ENCODE measurements at regions not wholly inside any gene's neighbourhood (a gene's known extent, or its start where the extent isn't known, plus 50 kb on each side); places are given as distances from the start of the nearest gene placed in this dataset.

- DNase-seq, result no peak
Observed at GRCh38 chr15:57824186-57824585, 117.7 kb downstream of the POLR2M start.

- no peak for DNase-seq
Observed at GRCh38 chr15:57827021-57827420, 120.5 kb downstream of the POLR2M start.

GRCh38 chr15:57827971-57828370 lies 121.5 kb downstream of the POLR2M start:
- DNase-seq, result no peak

- DNase-seq, result no peak
Observed at GRCh38 chr15:57832183-57832582, 125.7 kb downstream of the POLR2M start.

GRCh38 chr15:57835119-57835518 lies 128.6 kb downstream of the POLR2M start:
- no peak for DNase-seq

GRCh38 chr15:57849317-57849716 lies 142.8 kb downstream of the POLR2M start:
- DNase-seq, result no peak

GRCh38 chr15:57854531-57854930 lies 148.0 kb downstream of the POLR2M start:
- no peak for DNase-seq

GRCh38 chr15:57857871-57858270 lies 151.4 kb downstream of the POLR2M start:
- no peak for DNase-seq

- DNase-seq, result no peak
Observed at GRCh38 chr15:57859130-57859685, 152.7 kb downstream of the POLR2M start.

- no peak for DNase-seq
Observed at GRCh38 chr15:57861034-57861638, 154.6 kb downstream of the POLR2M start.

GRCh38 chr15:57861815-57862586 lies 155.5 kb downstream of the POLR2M start:
- DNase-seq, result no peak

- no peak for DNase-seq
Observed at GRCh38 chr15:57862761-57863160, 156.2 kb downstream of the POLR2M start.

GRCh38 chr15:57865294-57865693 lies 158.8 kb downstream of the POLR2M start:
- DNase-seq, result no peak

GRCh38 chr15:57866149-57866736 lies 159.7 kb downstream of the POLR2M start:
- DNase-seq, result peak; percentile 77

GRCh38 chr15:57867970-57868798 lies 161.7 kb downstream of the POLR2M start:
- no peak for DNase-seq

GRCh38 chr15:57870667-57871066 lies 164.2 kb downstream of the POLR2M start:
- no peak for DNase-seq

- no peak for DNase-seq
Observed at GRCh38 chr15:57872281-57873030, 165.9 kb downstream of the POLR2M start.

- no peak for DNase-seq
Observed at GRCh38 chr15:57873564-57874209, 167.2 kb downstream of the POLR2M start.

- DNase-seq, result no peak
Observed at GRCh38 chr15:57875347-57875746, 168.8 kb downstream of the POLR2M start.

- DNase-seq, result no peak
Observed at GRCh38 chr15:57878573-57878972, 172.1 kb downstream of the POLR2M start.

GRCh38 chr15:57881361-57881760 lies 174.8 kb downstream of the POLR2M start:
- DNase-seq, result no peak

- DNase-seq, result no peak
Observed at GRCh38 chr15:57881972-57882371, 175.5 kb downstream of the POLR2M start.

Measured in activated effector memory CD4-positive, alpha-beta T cell treated with anti-CD3 and anti-CD28 coated beads, Interleukin-2, amount 50 U/mL, for 16 hours (primary cell).